ENCODE measurements at regions not wholly inside any gene's neighbourhood (a gene's known extent, or its start where the extent isn't known, plus 50 kb on each side); places are given as distances from the start of the nearest gene placed in this dataset.

DNA sequence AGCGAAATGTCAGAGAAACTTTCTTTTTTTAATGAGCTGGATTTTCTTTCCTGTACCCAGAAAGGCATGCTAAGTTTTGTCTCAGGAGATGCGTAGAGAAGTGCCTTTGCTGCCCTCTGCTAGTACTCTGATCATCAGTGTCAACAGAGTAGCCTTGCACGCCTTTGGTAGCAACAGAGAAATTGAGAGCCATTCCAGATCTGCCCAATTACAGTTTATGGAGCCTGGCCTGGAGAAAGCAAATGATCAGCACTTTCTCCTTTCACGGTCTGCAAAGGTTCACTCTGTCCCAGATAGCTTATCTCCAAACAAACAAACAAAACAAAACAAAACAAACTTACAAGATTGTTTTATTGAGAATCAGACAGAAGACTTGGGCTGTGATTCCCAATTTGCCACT is 792.8 kb upstream of the PIK3C3 start:
- TF ChIP-seq CTCF (IDR thresholded peaks at IDR 0.05) (no peak), POLR2A (IDR thresholded peaks at IDR 0.05) (no peak)

Measured in ovary (tissue), 3 donors.